Smooth muscle cell (in vitro differentiated cells): ENCODE measurements at regions not wholly inside any gene's neighbourhood (a gene's known extent, or its start where the extent isn't known, plus 50 kb on each side); places are given as distances from the start of the nearest gene placed in this dataset.

Experiments used
- DNase-seq: peaks from one replicate; lab custom pipeline; 2025; ENCODE audit not compliant: unreplicated experiment; lab: John Stamatoyannopoulos, UW
- H2AFZ ChIP-seq: fragments of 200-600 bp; sonication (generic); 2 replicates; pipeline ENCODE4 v1.6.0; 2016; ENCODE audit warnings: antibody characterized with exemption, low read depth, mild to moderate bottlenecking
- H3F3A ChIP-seq: fragments of 200-600 bp; sonication (generic); 2 replicates; pipeline ENCODE4 v1.6.0; 2017; ENCODE audit warnings: antibody characterized with exemption, low read depth
- H3K27ac ChIP-seq: fragments of 200-600 bp; sonication (generic); 2 replicates; pipeline ENCODE4 v1.5.1; 2016; ENCODE audit warnings: low read depth, mild to moderate bottlenecking
- H3K27me3 ChIP-seq: fragments of 200-600 bp; sonication (generic); 2 replicates; pipeline ENCODE4 v1.6.1; 2016; ENCODE audit warnings: low read depth, mild to moderate bottlenecking
- H3K36me3 ChIP-seq: fragments of 200-600 bp; sonication (generic); 2 replicates; pipeline ENCODE4 v1.5.1; 2016; ENCODE audit warnings: low read depth
- H3K4me1 ChIP-seq: fragments of 200-600 bp; sonication (generic); 2 replicates; pipeline ENCODE4 v1.5.1; 2016; ENCODE audit warnings: low read depth
- H3K4me2 ChIP-seq: fragments of 200-600 bp; sonication (generic); 2 replicates; pipeline ENCODE4 v1.6.0; 2016; ENCODE audit warnings: mild to moderate bottlenecking
- H3K4me3 ChIP-seq: fragments of 200-600 bp; sonication (generic); 2 replicates; pipeline ENCODE4 v1.5.1; 2016; ENCODE audit warnings: mild to moderate bottlenecking
- H3K79me2 ChIP-seq: fragments of 200-600 bp; sonication (generic); 2 replicates; pipeline ENCODE4 v1.6.0; 2016; ENCODE audit warnings: low read depth, mild to moderate bottlenecking
- H3K9ac ChIP-seq: fragments of 200-600 bp; sonication (generic); 2 replicates; pipeline ENCODE4 v1.6.0; 2016; ENCODE audit warnings: low read depth
- H3K9me3 ChIP-seq: fragments of 200-600 bp; sonication (generic); replicated peaks from 2 replicates; pipeline ENCODE4 v1.5.1; 2016; ENCODE audit warnings: low read depth
- H4K20me1 ChIP-seq: fragments of 200-600 bp; sonication (generic); 2 replicates; pipeline ENCODE4 v1.6.0; 2016; ENCODE audit warnings: low read depth
- CTCF ChIP-seq: fragments of 200-600 bp; sonication (generic); IDR thresholded peaks from 2 replicates; pipeline ENCODE4 v1.5.1; 2017; ENCODE audit warnings: borderline replicate concordance, mild to moderate bottlenecking, antibody characterized with exemption; ENCODE audit not compliant: insufficient read depth, poor library complexity, severe bottlenecking
- WGBS: methylation state at CpG from one replicate; pipeline ENCODE4 v1.1.7; 2016; ENCODE audit warnings: low lambda C conversion rate; 5-methylcytosine and 5-hydroxymethylcytosine counted together

GRCh38 chr21:17921579-17922530 lies 102.7 kb upstream of the C21orf91 start:
- Histone ChIP-seq H3K36me3 (no peaks in the 10 kb centered on the region), H3K79me2 (no peaks in the 10 kb centered on the region), H3K27ac (no peak overlapping the region), H3K4me2 (no peak overlapping the region), H3K27me3 (no peaks in the 10 kb centered on the region), H3K4me1 (no peaks in the 10 kb centered on the region), H3K9me3 (no peaks in the 10 kb centered on the region), H3K9ac (no peak overlapping the region), H2AFZ (no peak overlapping the region), H4K20me1 (no peaks in the 10 kb centered on the region), H3K4me3 (no peak overlapping the region), H3F3A (no peaks in the 10 kb centered on the region)
- DNase-seq: no peak
- 62% methylated on average over 2 of the region's 2 CpGs for whole genome bisulfite sequencing
- TF ChIP-seq CTCF: no peak

DNA sequence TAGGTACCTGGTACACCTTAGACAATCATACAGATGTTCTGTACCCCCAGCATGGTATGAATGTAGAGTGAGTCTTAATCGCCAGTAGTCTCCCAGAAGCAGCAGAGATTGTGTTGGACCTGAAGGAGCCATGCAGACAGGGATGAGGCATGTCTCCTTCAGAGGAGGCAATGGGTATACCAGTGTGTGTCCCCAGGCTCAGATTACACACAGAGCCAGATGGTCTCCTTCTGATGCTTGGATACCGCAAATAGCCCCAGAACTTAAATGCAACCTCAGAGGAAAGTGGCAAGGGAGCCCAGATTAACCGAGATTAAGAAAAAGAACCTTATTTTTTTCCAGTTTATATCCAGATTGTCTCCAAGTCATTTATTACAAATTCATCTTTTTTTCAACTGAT lies 96.8 kb upstream of the C21orf91 start:
- Histone ChIP-seq H3K4me3 (no peak overlapping the region), H3F3A (no peaks in the 10 kb centered on the region), H4K20me1 (no peaks in the 10 kb centered on the region), H3K27me3 (no peaks in the 10 kb centered on the region), H2AFZ (no peak overlapping the region), H3K27ac (no peak overlapping the region), H3K36me3 (no peaks in the 10 kb centered on the region), H3K79me2 (no peaks in the 10 kb centered on the region), H3K9me3 (no peaks in the 10 kb centered on the region), H3K4me2 (no peak overlapping the region), H3K4me1 (no peaks in the 10 kb centered on the region), H3K9ac (no peak overlapping the region)
- WGBS: 87% methylated on average over 3 of the region's 3 CpGs
- TF ChIP-seq CTCF: no peak
- no peak for DNase-seq

DNA sequence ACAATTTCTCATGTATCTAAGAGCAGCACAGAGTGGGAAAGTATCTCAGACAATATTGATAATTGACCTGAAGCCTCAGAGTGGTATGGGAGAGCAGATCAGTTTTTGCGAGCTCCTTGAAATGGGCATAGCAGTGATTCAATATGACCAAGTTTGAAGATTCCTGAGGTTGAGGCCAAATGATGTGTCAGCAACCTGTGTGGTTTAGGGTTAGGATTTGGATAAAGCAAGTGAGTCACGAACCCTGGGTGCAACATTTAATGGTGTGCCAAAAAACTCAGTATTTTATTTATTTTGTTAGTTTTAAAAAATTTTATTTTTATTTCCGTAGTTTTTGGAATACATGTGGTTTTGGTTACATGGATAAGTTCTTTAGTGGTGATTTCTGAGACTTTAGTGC lies 92.5 kb upstream of the C21orf91 start:
- H3K4me1 ChIP-seq: no peaks in the 10 kb centered on the region
- no peak overlapping the region for H3K4me3 ChIP-seq
- DNase-seq: no peak
- H2AFZ ChIP-seq: no peak overlapping the region
- H4K20me1 ChIP-seq: no peaks in the 10 kb centered on the region
- no peak overlapping the region for H3K9ac ChIP-seq
- no peaks in the 10 kb centered on the region for H3K36me3 ChIP-seq
- no peaks in the 10 kb centered on the region for H3K27me3 ChIP-seq
- WGBS: 91% methylated on average over 3 of the region's 3 CpGs
- H3K9me3 ChIP-seq: no peaks in the 10 kb centered on the region
- no peak overlapping the region for H3K27ac ChIP-seq
- no peaks in the 10 kb centered on the region for H3F3A ChIP-seq
- no peaks in the 10 kb centered on the region for H3K79me2 ChIP-seq
- no peak overlapping the region for H3K4me2 ChIP-seq
- no peak for TF ChIP-seq CTCF
